ENCODE measurements at regions not wholly inside any gene's neighbourhood (a gene's known extent, or its start where the extent isn't known, plus 50 kb on each side); places are given as distances from the start of the nearest gene placed in this dataset.

- no peak for DNase-seq (ENCODE audit: low read depth)
- TF ChIP-seq CTCF (IDR thresholded peaks at IDR 0.05; ENCODE audit: control insufficient read depth, insufficient read depth, low read depth, low read length, missing control alignments), result no peak
- no peak overlapping the region for H3K4me3 ChIP-seq (ENCODE audit: control insufficient read depth, low read depth, low read length)
Measured at GRCh38 chr10:121128164-121128563, 277.0 kb downstream of the WDR11 start.

- H3K4me3 ChIP-seq (ENCODE audit: control insufficient read depth, low read depth, low read length), result no peak overlapping the region
- no peak for DNase-seq (ENCODE audit: low read depth)
- TF ChIP-seq CTCF (IDR thresholded peaks at IDR 0.05; ENCODE audit: control insufficient read depth, insufficient read depth, low read depth, low read length, missing control alignments), result no peak
Measured at GRCh38 chr10:121129266-121129665, 278.1 kb downstream of the WDR11 start.

GRCh38 chr10:121130382-121130781 is 279.2 kb downstream of the WDR11 start:
- TF ChIP-seq CTCF (IDR thresholded peaks at IDR 0.05; ENCODE audit: control insufficient read depth, insufficient read depth, low read depth, low read length, missing control alignments), result no peak
- H3K4me3 ChIP-seq (ENCODE audit: control insufficient read depth, low read depth, low read length), result no peak overlapping the region
- no peak for DNase-seq (ENCODE audit: low read depth)

GRCh38 chr10:121131014-121131413 is 279.9 kb downstream of the WDR11 start:
- DNase-seq (ENCODE audit: low read depth), result no peak
- H3K4me3 ChIP-seq (ENCODE audit: control insufficient read depth, low read depth, low read length), result no peak overlapping the region
- no peak for TF ChIP-seq CTCF (IDR thresholded peaks at IDR 0.05; ENCODE audit: control insufficient read depth, insufficient read depth, low read depth, low read length, missing control alignments)

- no peak for DNase-seq (ENCODE audit: low read depth)
- H3K4me3 ChIP-seq (ENCODE audit: control insufficient read depth, low read depth, low read length), result no peak overlapping the region
- no peak for TF ChIP-seq CTCF (IDR thresholded peaks at IDR 0.05; ENCODE audit: control insufficient read depth, insufficient read depth, low read depth, low read length, missing control alignments)
Measured at GRCh38 chr10:121131426-121132265, 280.5 kb downstream of the WDR11 start.

- no peak overlapping the region for H3K4me3 ChIP-seq (ENCODE audit: control insufficient read depth, low read depth, low read length)
- no peak for TF ChIP-seq CTCF (IDR thresholded peaks at IDR 0.05; ENCODE audit: control insufficient read depth, insufficient read depth, low read depth, low read length, missing control alignments)
- no peak for DNase-seq (ENCODE audit: low read depth)
Measured at GRCh38 chr10:121132273-121132672, 281.1 kb downstream of the WDR11 start.

All from AG09309 (cell line).